ENCODE measurements at regions not wholly inside any gene's neighbourhood (a gene's known extent, or its start where the extent isn't known, plus 50 kb on each side); places are given as distances from the start of the nearest gene placed in this dataset.

- no peak for TF ChIP-seq EZH2phosphoT487 (IDR thresholded peaks at IDR 0.05; ENCODE audit: low read length)
- TF ChIP-seq CTCF (IDR thresholded peaks at IDR 0.05; ENCODE audit: low read length), result no peak
- no peak for TF ChIP-seq EZH2 (optimal IDR thresholded peaks at IDR 0.05; ENCODE audit: low read depth, low read length)
- no peaks in the 10 kb centered on the region for H3K27me3 ChIP-seq (replicated peaks; ENCODE audit: insufficient read depth, low read length)
- no peaks in the 10 kb centered on the region for H3K9me3 ChIP-seq (replicated peaks; ENCODE audit: insufficient read depth, low read length)
- no peak overlapping the region for H3K27ac ChIP-seq (ENCODE audit: low read length)
- H3K4me1 ChIP-seq (ENCODE audit: low read length), result no peaks in the 10 kb centered on the region
- H3F3A ChIP-seq (ENCODE audit: insufficient read depth, low read length), result no peaks in the 10 kb centered on the region
- H4K20me1 ChIP-seq (ENCODE audit: insufficient read depth, low read length), result no peaks in the 10 kb centered on the region
- H3K9ac ChIP-seq (ENCODE audit: low read length), result no peak overlapping the region
- no peaks in the 10 kb centered on the region for H3K9me2 ChIP-seq (replicated peaks; ENCODE audit: insufficient read depth, low read length)
- H3K36me3 ChIP-seq (replicated peaks; ENCODE audit: insufficient read depth, low read length), result no peaks in the 10 kb centered on the region
- no peak overlapping the region for H2AFZ ChIP-seq (ENCODE audit: low read length)
- H3K4me3 ChIP-seq (ENCODE audit: low read length), result no peak overlapping the region
- no peak for DNase-seq
- no peaks in the 10 kb centered on the region for H3K79me2 ChIP-seq (ENCODE audit: low read length)
- H3K4me2 ChIP-seq (ENCODE audit: low read depth, low read length), result no peak overlapping the region
Observed at GRCh38 chr10:61589547-61590243, 73.0 kb upstream of the CABCOCO1 start.

- H3K27me3 ChIP-seq (replicated peaks; ENCODE audit: insufficient read depth, low read length), result no peaks in the 10 kb centered on the region
- H3K27ac ChIP-seq (ENCODE audit: low read length), result no peak overlapping the region
- no peaks in the 10 kb centered on the region for H3K9me3 ChIP-seq (replicated peaks; ENCODE audit: insufficient read depth, low read length)
- no peaks in the 10 kb centered on the region for H4K20me1 ChIP-seq (ENCODE audit: insufficient read depth, low read length)
- DNase-seq, result no peak
- no peaks in the 10 kb centered on the region for H3K79me2 ChIP-seq (ENCODE audit: low read length)
- no peak overlapping the region for H2AFZ ChIP-seq (ENCODE audit: low read length)
- no peak overlapping the region for H3K4me2 ChIP-seq (ENCODE audit: low read depth, low read length)
- H3K4me1 ChIP-seq (ENCODE audit: low read length), result no peaks in the 10 kb centered on the region
- no peak for TF ChIP-seq EZH2 (optimal IDR thresholded peaks at IDR 0.05; ENCODE audit: low read depth, low read length)
- no peak for TF ChIP-seq EZH2phosphoT487 (IDR thresholded peaks at IDR 0.05; ENCODE audit: low read length)
- TF ChIP-seq CTCF (IDR thresholded peaks at IDR 0.05; ENCODE audit: low read length), result no peak
- H3K36me3 ChIP-seq (replicated peaks; ENCODE audit: insufficient read depth, low read length), result no peaks in the 10 kb centered on the region
- H3K4me3 ChIP-seq (ENCODE audit: low read length), result no peak overlapping the region
- H3F3A ChIP-seq (ENCODE audit: insufficient read depth, low read length), result no peaks in the 10 kb centered on the region
- no peak overlapping the region for H3K9ac ChIP-seq (ENCODE audit: low read length)
- no peaks in the 10 kb centered on the region for H3K9me2 ChIP-seq (replicated peaks; ENCODE audit: insufficient read depth, low read length)
Observed at GRCh38 chr10:61588770-61589211, 73.9 kb upstream of the CABCOCO1 start.

GRCh38 chr10:61586829-61587228, 75.9 kb upstream of the CABCOCO1 start:
- DNase-seq, result no peak
- Histone ChIP-seq H3F3A (ENCODE audit: insufficient read depth, low read length) (no peaks in the 10 kb centered on the region), H3K36me3 (replicated peaks; ENCODE audit: insufficient read depth, low read length) (no peaks in the 10 kb centered on the region), H3K9me2 (replicated peaks; ENCODE audit: insufficient read depth, low read length) (no peaks in the 10 kb centered on the region), H3K27ac (ENCODE audit: low read length) (no peak overlapping the region), H4K20me1 (ENCODE audit: insufficient read depth, low read length) (no peaks in the 10 kb centered on the region), H3K4me2 (ENCODE audit: low read depth, low read length) (no peak overlapping the region), H2AFZ (ENCODE audit: low read length) (no peak overlapping the region), H3K9ac (ENCODE audit: low read length) (no peak overlapping the region), H3K27me3 (replicated peaks; ENCODE audit: insufficient read depth, low read length) (no peaks in the 10 kb centered on the region), H3K4me1 (ENCODE audit: low read length) (no peaks in the 10 kb centered on the region), H3K4me3 (ENCODE audit: low read length) (no peak overlapping the region), H3K9me3 (replicated peaks; ENCODE audit: insufficient read depth, low read length) (no peaks in the 10 kb centered on the region), H3K79me2 (ENCODE audit: low read length) (no peaks in the 10 kb centered on the region)
- TF ChIP-seq EZH2phosphoT487 (IDR thresholded peaks at IDR 0.05; ENCODE audit: low read length) (no peak), EZH2 (optimal IDR thresholded peaks at IDR 0.05; ENCODE audit: low read depth, low read length) (no peak), CTCF (IDR thresholded peaks at IDR 0.05; ENCODE audit: low read length) (no peak)

Data from MM.1S (cell line).